ENCODE measurements at regions not wholly inside any gene's neighbourhood (a gene's known extent, or its start where the extent isn't known, plus 50 kb on each side); places are given as distances from the start of the nearest gene placed in this dataset.

DNA sequence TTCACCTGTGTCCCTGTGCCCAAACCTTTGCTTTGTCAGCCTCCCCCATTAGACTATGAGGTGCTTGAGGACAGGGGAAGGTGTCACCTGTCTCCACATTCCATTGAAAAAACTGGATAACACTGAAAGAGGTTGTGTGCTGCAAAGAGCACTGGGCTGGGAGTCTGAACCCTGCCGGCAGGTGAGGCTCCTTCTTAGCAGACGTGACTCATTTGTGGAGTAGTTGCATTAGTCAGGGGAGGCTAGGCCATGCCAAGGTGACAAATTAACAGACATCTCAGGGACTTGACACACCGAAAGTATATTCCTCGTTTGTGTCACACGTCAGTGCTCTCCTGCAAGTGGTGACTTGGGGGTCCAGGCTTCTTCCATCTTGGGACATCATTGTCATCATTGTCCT lies 95.9 kb upstream of the STX18 start:
- no peaks in the 10 kb centered on the region for H3K27me3 ChIP-seq (ENCODE audit: control insufficient read depth, insufficient read depth, low read length)
- H3K9me3 ChIP-seq (ENCODE audit: control insufficient read depth, insufficient read depth, low read length), result no peaks in the 10 kb centered on the region; the same call in 1 of the 2 replicates
- H3K27ac ChIP-seq (ENCODE audit: low read depth, low read length), result no peak overlapping the region
- ChIA-PET CTCF (interaction anchor here (0.8 kb wide), 1 partner anchor 63 kb away, joined by 3 read pairs; no protein-coding TSS in a partner anchor), POLR2A (no interaction called here)
- DNase-seq (ENCODE audit: low read depth, low spot score), result no peak
- H3K4me3 ChIP-seq (ENCODE audit: low read depth, low read length), result no peak overlapping the region
- no peak for TF ChIP-seq CTCF (IDR thresholded peaks at IDR 0.05; ENCODE audit: low read depth, low read length)

GRCh38 chr4:4633431-4633830 lies 91.6 kb upstream of the STX18 start:
- no peak for DNase-seq (ENCODE audit: low read depth, low spot score)
- CTCF ChIA-PET, result no interaction called here
- H3K4me3 ChIP-seq (ENCODE audit: low read depth, low read length), result no peak overlapping the region
- POLR2A ChIA-PET, result interaction anchor here (0.5 kb wide), 1 partner anchor 8 kb away, joined by 3 read pairs; no protein-coding TSS in a partner anchor
- no peak overlapping the region for H3K27ac ChIP-seq (ENCODE audit: low read depth, low read length)
- H3K9me3 ChIP-seq (ENCODE audit: control insufficient read depth, insufficient read depth, low read length), result no peaks in the 10 kb centered on the region
- TF ChIP-seq CTCF (IDR thresholded peaks at IDR 0.05; ENCODE audit: low read depth, low read length), result no peak
- no peaks in the 10 kb centered on the region for H3K27me3 ChIP-seq (ENCODE audit: control insufficient read depth, insufficient read depth, low read length)

DNA sequence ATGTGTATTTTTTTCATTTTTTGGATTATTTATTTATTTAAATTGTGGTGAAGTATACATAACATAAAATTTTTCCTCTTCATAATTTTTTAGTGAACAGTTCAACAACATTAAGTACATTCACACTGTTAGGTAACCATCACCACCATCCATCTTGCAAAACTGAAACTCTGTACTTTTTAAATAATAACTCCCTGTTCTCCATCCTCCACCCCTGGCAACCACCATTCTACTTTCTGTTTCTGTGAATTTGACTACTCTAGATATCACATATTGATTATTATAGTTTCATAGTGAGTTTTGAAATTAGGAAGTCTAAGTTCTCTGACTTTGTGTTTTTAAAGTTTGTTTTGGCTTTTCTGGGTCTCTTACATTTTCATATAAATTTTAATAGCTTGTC lies 89.3 kb upstream of the STX18 start:
- TF ChIP-seq CTCF (IDR thresholded peaks at IDR 0.05; ENCODE audit: low read depth, low read length), result no peak
- no peaks in the 10 kb centered on the region for H3K9me3 ChIP-seq (ENCODE audit: control insufficient read depth, insufficient read depth, low read length)
- H3K27ac ChIP-seq (ENCODE audit: low read depth, low read length), result no peak overlapping the region
- H3K4me3 ChIP-seq (ENCODE audit: low read depth, low read length), result no peak overlapping the region
- ChIA-PET POLR2A (no interaction called here), CTCF (no interaction called here)
- DNase-seq (ENCODE audit: low read depth, low spot score), result no peak
- H3K27me3 ChIP-seq (ENCODE audit: control insufficient read depth, insufficient read depth, low read length), result no peaks in the 10 kb centered on the region

GRCh38 chr4:4627906-4628305 lies 86.1 kb upstream of the STX18 start:
- POLR2A ChIA-PET, result no interaction called here
- H3K27me3 ChIP-seq (ENCODE audit: control insufficient read depth, insufficient read depth, low read length), result no peaks in the 10 kb centered on the region

DNA sequence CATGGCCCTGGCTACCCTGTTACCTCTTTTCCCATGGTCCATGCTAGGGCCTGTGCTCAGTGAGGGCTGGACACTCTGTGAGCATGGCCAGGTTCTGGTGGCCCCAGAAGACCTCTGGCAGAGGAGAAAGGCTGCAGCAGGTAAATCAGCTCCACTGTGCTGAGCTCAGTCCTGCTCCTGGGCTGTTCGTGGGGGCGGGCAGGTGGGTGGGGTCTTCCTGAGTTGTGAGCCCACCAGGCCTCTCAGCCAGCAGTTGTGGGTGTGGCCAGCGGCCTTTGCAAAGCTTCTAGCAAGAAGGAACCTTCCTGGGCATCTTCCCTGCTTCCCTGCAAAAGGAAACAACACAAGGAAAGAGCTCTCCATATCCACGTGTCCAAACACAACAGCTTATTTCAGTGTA lies 85.3 kb upstream of the STX18 start:
- Histone ChIP-seq H3K4me3 (ENCODE audit: low read depth, low read length) (no peak overlapping the region), H3K9me3 (ENCODE audit: control insufficient read depth, insufficient read depth, low read length) (peaks cover 2% of the 10 kb centered on the region; the same call in 1 of the 2 replicates), H3K27ac (ENCODE audit: low read depth, low read length) (no peak overlapping the region), H3K27me3 (ENCODE audit: control insufficient read depth, insufficient read depth, low read length) (no peaks in the 10 kb centered on the region)
- no peak for TF ChIP-seq CTCF (IDR thresholded peaks at IDR 0.05; ENCODE audit: low read depth, low read length)
- DNase-seq (ENCODE audit: low read depth, low spot score), result no peak
- CTCF ChIA-PET, result no interaction called here
- POLR2A ChIA-PET, result no interaction called here

More at GRCh38 chr4:4627906-4628305, 86.1 kb upstream of the STX18 start:
- TF ChIP-seq CTCF (IDR thresholded peaks at IDR 0.05; ENCODE audit: low read depth, low read length), result no peak
- H3K9me3 ChIP-seq (ENCODE audit: control insufficient read depth, insufficient read depth, low read length), result peaks cover 2% of the 10 kb centered on the region; the same call in 1 of the 2 replicates
- H3K27ac ChIP-seq (ENCODE audit: low read depth, low read length), result no peak overlapping the region
- CTCF ChIA-PET, result no interaction called here
- DNase-seq (ENCODE audit: low read depth, low spot score), result no peak
- H3K4me3 ChIP-seq (ENCODE audit: low read depth, low read length), result no peak overlapping the region

Data from AG04450 (cell line).